ENCODE measurements at regions not wholly inside any gene's neighbourhood (a gene's known extent, or its start where the extent isn't known, plus 50 kb on each side); places are given as distances from the start of the nearest gene placed in this dataset.

GRCh38 chr1:59158321-59158720 is 138.6 kb upstream of the FGGY start:
- Histone ChIP-seq H4K20me1 (ENCODE audit: insufficient read depth) (no peaks in the 10 kb centered on the region), H3K9ac (ENCODE audit: low read length) (no peak overlapping the region), H3K4me3 (ENCODE audit: low read length) (no peak overlapping the region), H3K27ac (ENCODE audit: low read length) (no peak overlapping the region), H3F3A (ENCODE audit: insufficient read depth, low read length, poor library complexity, severe bottlenecking) (no peaks in the 10 kb centered on the region), H3K79me2 (replicated peaks; ENCODE audit: insufficient read depth, low read length) (no peaks in the 10 kb centered on the region), H3K9me3 (ENCODE audit: low read length) (no peaks in the 10 kb centered on the region), H3K36me3 (ENCODE audit: insufficient read depth, low read length) (no peaks in the 10 kb centered on the region), H3K27me3 (ENCODE audit: insufficient read depth, low read depth, low read length) (no peaks in the 10 kb centered on the region), H3K9me2 (ENCODE audit: insufficient read depth, low read length) (no peaks in the 10 kb centered on the region), H3K4me2 (ENCODE audit: low read length) (no peak overlapping the region), H2AFZ (ENCODE audit: low read depth, low read length) (no peak overlapping the region)
- TF ChIP-seq, protein P1, sequence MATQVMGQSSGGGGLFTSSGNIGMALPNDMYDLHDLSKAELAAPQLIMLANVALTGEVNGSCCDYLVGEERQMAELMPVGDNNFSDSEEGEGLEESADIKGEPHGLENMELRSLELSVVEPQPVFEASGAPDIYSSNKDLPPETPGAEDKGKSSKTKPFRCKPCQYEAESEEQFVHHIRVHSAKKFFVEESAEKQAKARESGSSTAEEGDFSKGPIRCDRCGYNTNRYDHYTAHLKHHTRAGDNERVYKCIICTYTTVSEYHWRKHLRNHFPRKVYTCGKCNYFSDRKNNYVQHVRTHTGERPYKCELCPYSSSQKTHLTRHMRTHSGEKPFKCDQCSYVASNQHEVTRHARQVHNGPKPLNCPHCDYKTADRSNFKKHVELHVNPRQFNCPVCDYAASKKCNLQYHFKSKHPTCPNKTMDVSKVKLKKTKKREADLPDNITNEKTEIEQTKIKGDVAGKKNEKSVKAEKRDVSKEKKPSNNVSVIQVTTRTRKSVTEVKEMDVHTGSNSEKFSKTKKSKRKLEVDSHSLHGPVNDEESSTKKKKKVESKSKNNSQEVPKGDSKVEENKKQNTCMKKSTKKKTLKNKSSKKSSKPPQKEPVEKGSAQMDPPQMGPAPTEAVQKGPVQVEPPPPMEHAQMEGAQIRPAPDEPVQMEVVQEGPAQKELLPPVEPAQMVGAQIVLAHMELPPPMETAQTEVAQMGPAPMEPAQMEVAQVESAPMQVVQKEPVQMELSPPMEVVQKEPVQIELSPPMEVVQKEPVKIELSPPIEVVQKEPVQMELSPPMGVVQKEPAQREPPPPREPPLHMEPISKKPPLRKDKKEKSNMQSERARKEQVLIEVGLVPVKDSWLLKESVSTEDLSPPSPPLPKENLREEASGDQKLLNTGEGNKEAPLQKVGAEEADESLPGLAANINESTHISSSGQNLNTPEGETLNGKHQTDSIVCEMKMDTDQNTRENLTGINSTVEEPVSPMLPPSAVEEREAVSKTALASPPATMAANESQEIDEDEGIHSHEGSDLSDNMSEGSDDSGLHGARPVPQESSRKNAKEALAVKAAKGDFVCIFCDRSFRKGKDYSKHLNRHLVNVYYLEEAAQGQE (IDR thresholded peaks at IDR 0.05; ENCODE audit: borderline replicate concordance), result no peak
- no peak for TF ChIP-seq SMC3 (conservative IDR thresholded peaks at IDR 0.05; ENCODE audit: poor library complexity)
- TF ChIP-seq RAD21 (conservative IDR thresholded peaks at IDR 0.05), result no peak
- no peak for TF ChIP-seq CTCF (IDR thresholded peaks at IDR 0.05; ENCODE audit: poor library complexity, severe bottlenecking)
- TF ChIP-seq MXI1 (conservative IDR thresholded peaks at IDR 0.05; ENCODE audit: poor library complexity, severe bottlenecking), result no peak
- TF ChIP-seq TAF1 (IDR thresholded peaks at IDR 0.05; ENCODE audit: low read depth), result no peak

- no peak overlapping the region for H3K4me2 ChIP-seq (ENCODE audit: low read length)
- no peak overlapping the region for H2AFZ ChIP-seq (ENCODE audit: low read depth, low read length)
- TF ChIP-seq, protein P1 (IDR thresholded peaks at IDR 0.05; ENCODE audit: borderline replicate concordance), result no peak
- TF ChIP-seq MXI1 (conservative IDR thresholded peaks at IDR 0.05; ENCODE audit: poor library complexity, severe bottlenecking) (no peak), SMC3 (conservative IDR thresholded peaks at IDR 0.05; ENCODE audit: poor library complexity) (no peak), TAF1 (IDR thresholded peaks at IDR 0.05; ENCODE audit: low read depth) (no peak), EZH2 (IDR thresholded peaks at IDR 0.05; ENCODE audit: borderline replicate concordance, insufficient read depth, low read length, poor library complexity, severe bottlenecking) (no peak)
- no peaks in the 10 kb centered on the region for H4K20me1 ChIP-seq (ENCODE audit: insufficient read depth)
- H3K36me3 ChIP-seq (ENCODE audit: insufficient read depth, low read length), result no peaks in the 10 kb centered on the region
- H3K9me3 ChIP-seq (ENCODE audit: low read length), result no peaks in the 10 kb centered on the region
- H3K27ac ChIP-seq (ENCODE audit: low read length), result no peak overlapping the region
- H3F3A ChIP-seq (ENCODE audit: insufficient read depth, low read length, poor library complexity, severe bottlenecking), result no peaks in the 10 kb centered on the region
- no peak overlapping the region for H3K9ac ChIP-seq (ENCODE audit: low read length)
- H3K27me3 ChIP-seq (ENCODE audit: insufficient read depth, low read depth, low read length), result no peaks in the 10 kb centered on the region
- no peaks in the 10 kb centered on the region for H3K9me2 ChIP-seq (ENCODE audit: insufficient read depth, low read length)
- no peaks in the 10 kb centered on the region for H3K79me2 ChIP-seq (replicated peaks; ENCODE audit: insufficient read depth, low read length)
- H3K4me3 ChIP-seq (ENCODE audit: low read length), result no peak overlapping the region
Measured at GRCh38 chr1:59159557-59160203, 137.2 kb upstream of the FGGY start.
